GM19463 (cell line): ENCODE measurements at regions not wholly inside any gene's neighbourhood (a gene's known extent, or its start where the extent isn't known, plus 50 kb on each side); places are given as distances from the start of the nearest gene placed in this dataset.

ENCODE experiments used
- ATAC-seq: cut with Tn5 transposase; IDR thresholded peaks from one replicate; pipeline ENCODE4 v1.9.1; 2021; ENCODE audit warnings: mild to moderate bottlenecking, moderate library complexity; ENCODE audit not compliant: unreplicated experiment

GRCh38 chr6:134511984-134512683 is 194.2 kb upstream of the SGK1 start:
- ATAC-seq = no peak

GRCh38 chr6:134510920-134511319 is 193.0 kb upstream of the SGK1 start:
- no peak for ATAC-seq

GRCh38 chr6:134510142-134510541 is 192.2 kb upstream of the SGK1 start:
- ATAC-seq = no peak

- no peak for ATAC-seq
Measured at GRCh38 chr6:134508862-134509498, 191.1 kb upstream of the SGK1 start.

GRCh38 chr6:134506162-134506561 is 188.2 kb upstream of the SGK1 start:
- ATAC-seq = no peak

GRCh38 chr6:134503585-134504281 is 185.8 kb upstream of the SGK1 start:
- no peak for ATAC-seq

- no peak for ATAC-seq
Measured at GRCh38 chr6:134502614-134503549, 185.0 kb upstream of the SGK1 start.

GRCh38 chr6:134495890-134496248 is 178.0 kb upstream of the SGK1 start:
- no peak for ATAC-seq

- no peak for ATAC-seq
Measured at GRCh38 chr6:134495203-134495889, 177.4 kb upstream of the SGK1 start.

- no peak for ATAC-seq
Measured at GRCh38 chr6:134493789-134494188, 175.9 kb upstream of the SGK1 start.

GRCh38 chr6:134491477-134491876 is 173.6 kb upstream of the SGK1 start:
- ATAC-seq = no peak

GRCh38 chr6:134482593-134483270 is 164.8 kb upstream of the SGK1 start:
- no peak for ATAC-seq

- no peak for ATAC-seq
Measured at GRCh38 chr6:134481966-134482365, 164.1 kb upstream of the SGK1 start.

GRCh38 chr6:134480593-134480992 is 162.7 kb upstream of the SGK1 start:
- no peak for ATAC-seq

- ATAC-seq = no peak
Measured at GRCh38 chr6:134478764-134479399, 161.0 kb upstream of the SGK1 start.

- ATAC-seq = no peak
Measured at GRCh38 chr6:134477991-134478635, 160.2 kb upstream of the SGK1 start.

GRCh38 chr6:134474955-134475354 is 157.0 kb upstream of the SGK1 start:
- ATAC-seq = no peak

GRCh38 chr6:134472661-134473060 is 154.7 kb upstream of the SGK1 start:
- ATAC-seq = no peak

- no peak for ATAC-seq
Measured at GRCh38 chr6:134472046-134472445, 154.1 kb upstream of the SGK1 start.
